ENCODE measurements at regions not wholly inside any gene's neighbourhood (a gene's known extent, or its start where the extent isn't known, plus 50 kb on each side); places are given as distances from the start of the nearest gene placed in this dataset.

DNA sequence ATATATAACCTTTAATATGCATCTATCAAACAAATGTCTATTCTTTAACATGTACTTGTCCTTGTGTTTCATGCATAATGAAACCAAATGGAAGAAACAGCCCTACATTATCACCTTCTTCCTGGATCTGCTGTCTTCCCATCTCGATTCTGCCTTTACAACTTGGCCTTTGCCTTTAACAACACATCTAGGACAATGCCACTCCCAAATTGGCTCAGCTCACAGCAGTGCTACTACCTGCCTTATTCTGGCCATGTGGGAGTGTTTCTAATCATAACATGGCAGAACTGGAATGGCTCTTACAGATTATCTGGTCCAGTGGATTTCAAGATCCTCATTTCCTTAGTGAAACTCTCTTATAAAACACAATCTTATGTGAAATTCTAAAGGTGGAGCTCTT is 176.5 kb downstream of the CARTPT start:
- no peaks in the 10 kb centered on the region for H3K9me3 ChIP-seq (ENCODE audit: low read length)
- H3K4me2 ChIP-seq (ENCODE audit: low read depth, low read length), result no peak overlapping the region
- CTCF ChIA-PET (ENCODE audit: low intra/inter-chr PET ratio, low total read pairs), result no interaction called here
- no peak overlapping the region for H3K27ac ChIP-seq (ENCODE audit: extremely low read length, insufficient read depth, low read length)
- WGBS (ENCODE audit: low lambda C conversion rate), result 0% methylated on average over 1 of the region's 1 CpG
- no peak overlapping the region for H3K9ac ChIP-seq (ENCODE audit: insufficient read depth, low read depth, low read length)
- no TSS peak for BruUV-seq (replicated peaks)
- H3K4me3 ChIP-seq (replicated peaks in 1 of 3; ENCODE audit: insufficient read depth in 1 of 3, low read depth in 2 of 3, low read length in 3 of 3), result no peak overlapping the region
- no peaks in the 10 kb centered on the region for H3K4me1 ChIP-seq (ENCODE audit: insufficient read depth, low read length)
- ATAC-seq (no peak), DNase-seq (ENCODE audit: low spot score) (no peak), FAIRE-seq (no peak)
- no peaks in the 10 kb centered on the region for H3K79me2 ChIP-seq (ENCODE audit: insufficient read depth, low read length)
- intact Hi-C loops (cut with micrococcal nuclease; ENCODE audit: unreplicated experiment) (no loop called here), in situ Hi-C loops (cut with HindIII; ENCODE audit: extremely low pct_ligation_motif_present, low pct_unique_long_range_greater_than_20kb) (no loop called here)
- POLR2A ChIA-PET, result no interaction called here
- no peak overlapping the region for H2AFZ ChIP-seq (ENCODE audit: low read length)
- H4K20me1 ChIP-seq (ENCODE audit: insufficient read depth, low read length), result no peaks in the 10 kb centered on the region
- H3K36me3 ChIP-seq (replicated peaks in 1 of 2; ENCODE audit: control insufficient read depth in 1 of 2, insufficient read depth in 2 of 2, low read length in 2 of 2), result no peaks in the 10 kb centered on the region
- H3K27me3 ChIP-seq (ENCODE audit: control insufficient read depth in 1 of 2, insufficient read depth in 2 of 2, low read length in 2 of 2), result no peaks in the 10 kb centered on the region
- TF ChIP-seq, protein P1, sequence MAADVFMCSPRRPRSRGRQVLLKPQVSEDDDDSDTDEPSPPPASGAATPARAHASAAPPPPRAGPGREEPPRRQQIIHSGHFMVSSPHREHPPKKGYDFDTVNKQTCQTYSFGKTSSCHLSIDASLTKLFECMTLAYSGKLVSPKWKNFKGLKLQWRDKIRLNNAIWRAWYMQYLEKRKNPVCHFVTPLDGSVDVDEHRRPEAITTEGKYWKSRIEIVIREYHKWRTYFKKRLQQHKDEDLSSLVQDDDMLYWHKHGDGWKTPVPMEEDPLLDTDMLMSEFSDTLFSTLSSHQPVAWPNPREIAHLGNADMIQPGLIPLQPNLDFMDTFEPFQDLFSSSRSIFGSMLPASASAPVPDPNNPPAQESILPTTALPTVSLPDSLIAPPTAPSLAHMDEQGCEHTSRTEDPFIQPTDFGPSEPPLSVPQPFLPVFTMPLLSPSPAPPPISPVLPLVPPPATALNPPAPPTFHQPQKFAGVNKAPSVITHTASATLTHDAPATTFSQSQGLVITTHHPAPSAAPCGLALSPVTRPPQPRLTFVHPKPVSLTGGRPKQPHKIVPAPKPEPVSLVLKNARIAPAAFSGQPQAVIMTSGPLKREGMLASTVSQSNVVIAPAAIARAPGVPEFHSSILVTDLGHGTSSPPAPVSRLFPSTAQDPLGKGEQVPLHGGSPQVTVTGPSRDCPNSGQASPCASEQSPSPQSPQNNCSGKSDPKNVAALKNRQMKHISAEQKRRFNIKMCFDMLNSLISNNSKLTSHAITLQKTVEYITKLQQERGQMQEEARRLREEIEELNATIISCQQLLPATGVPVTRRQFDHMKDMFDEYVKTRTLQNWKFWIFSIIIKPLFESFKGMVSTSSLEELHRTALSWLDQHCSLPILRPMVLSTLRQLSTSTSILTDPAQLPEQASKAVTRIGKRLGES (CRISPR knock-in tag; IDR thresholded peaks at IDR 0.05; ENCODE audit: borderline replicate concordance), result no peak
- TF ChIP-seq, protein P2, sequence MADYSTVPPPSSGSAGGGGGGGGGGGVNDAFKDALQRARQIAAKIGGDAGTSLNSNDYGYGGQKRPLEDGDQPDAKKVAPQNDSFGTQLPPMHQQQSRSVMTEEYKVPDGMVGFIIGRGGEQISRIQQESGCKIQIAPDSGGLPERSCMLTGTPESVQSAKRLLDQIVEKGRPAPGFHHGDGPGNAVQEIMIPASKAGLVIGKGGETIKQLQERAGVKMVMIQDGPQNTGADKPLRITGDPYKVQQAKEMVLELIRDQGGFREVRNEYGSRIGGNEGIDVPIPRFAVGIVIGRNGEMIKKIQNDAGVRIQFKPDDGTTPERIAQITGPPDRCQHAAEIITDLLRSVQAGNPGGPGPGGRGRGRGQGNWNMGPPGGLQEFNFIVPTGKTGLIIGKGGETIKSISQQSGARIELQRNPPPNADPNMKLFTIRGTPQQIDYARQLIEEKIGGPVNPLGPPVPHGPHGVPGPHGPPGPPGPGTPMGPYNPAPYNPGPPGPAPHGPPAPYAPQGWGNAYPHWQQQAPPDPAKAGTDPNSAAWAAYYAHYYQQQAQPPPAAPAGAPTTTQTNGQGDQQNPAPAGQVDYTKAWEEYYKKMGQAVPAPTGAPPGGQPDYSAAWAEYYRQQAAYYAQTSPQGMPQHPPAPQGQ (CRISPR knock-in tag; IDR thresholded peaks at IDR 0.05; ENCODE audit: borderline replicate concordance), result no peak
- TF ChIP-seq ZNF564 (CRISPR knock-in tag; IDR thresholded peaks at IDR 0.05) (no peak), ZNF839 (CRISPR knock-in tag; IDR thresholded peaks at IDR 0.05; ENCODE audit: borderline replicate concordance) (no peak), ZNF644 (CRISPR knock-in tag; IDR thresholded peaks at IDR 0.05; ENCODE audit: low read depth) (no peak), ZNF354B (CRISPR knock-in tag; IDR thresholded peaks at IDR 0.05) (no peak), ZNF317 (CRISPR knock-in tag; IDR thresholded peaks at IDR 0.05) (no peak), MTA1 (CRISPR knock-in tag; IDR thresholded peaks at IDR 0.05; ENCODE audit: borderline replicate concordance) (no peak), ZNF180 (CRISPR knock-in tag; IDR thresholded peaks at IDR 0.05; ENCODE audit: borderline replicate concordance, low read depth) (no peak), NFE2L2 (IDR thresholded peaks at IDR 0.05; ENCODE audit: low read length) (no peak), GZF1 (CRISPR knock-in tag; IDR thresholded peaks at IDR 0.05) (no peak), REXO4 (CRISPR knock-in tag; IDR thresholded peaks at IDR 0.05; ENCODE audit: borderline replicate concordance) (no peak), PITX1 (CRISPR knock-in tag; IDR thresholded peaks at IDR 0.05) (no peak), NR2F2 (IDR thresholded peaks at IDR 0.05; ENCODE audit: borderline replicate concordance, low read depth) (no peak)
- TF ChIP-seq, protein P3, sequence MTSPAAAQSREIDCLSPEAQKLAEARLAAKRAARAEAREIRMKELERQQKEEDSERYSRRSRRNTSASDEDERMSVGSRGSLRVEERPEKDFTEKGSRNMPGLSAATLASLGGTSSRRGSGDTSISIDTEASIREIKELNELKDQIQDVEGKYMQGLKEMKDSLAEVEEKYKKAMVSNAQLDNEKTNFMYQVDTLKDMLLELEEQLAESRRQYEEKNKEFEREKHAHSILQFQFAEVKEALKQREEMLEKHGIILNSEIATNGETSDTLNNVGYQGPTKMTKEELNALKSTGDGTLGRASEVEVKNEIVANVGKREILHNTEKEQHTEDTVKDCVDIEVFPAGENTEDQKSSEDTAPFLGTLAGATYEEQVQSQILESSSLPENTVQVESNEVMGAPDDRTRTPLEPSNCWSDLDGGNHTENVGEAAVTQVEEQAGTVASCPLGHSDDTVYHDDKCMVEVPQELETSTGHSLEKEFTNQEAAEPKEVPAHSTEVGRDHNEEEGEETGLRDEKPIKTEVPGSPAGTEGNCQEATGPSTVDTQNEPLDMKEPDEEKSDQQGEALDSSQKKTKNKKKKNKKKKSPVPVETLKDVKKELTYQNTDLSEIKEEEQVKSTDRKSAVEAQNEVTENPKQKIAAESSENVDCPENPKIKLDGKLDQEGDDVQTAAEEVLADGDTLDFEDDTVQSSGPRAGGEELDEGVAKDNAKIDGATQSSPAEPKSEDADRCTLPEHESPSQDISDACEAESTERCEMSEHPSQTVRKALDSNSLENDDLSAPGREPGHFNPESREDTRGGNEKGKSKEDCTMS (CRISPR knock-in tag; conservative IDR thresholded peaks at IDR 0.05), result no peak
- TF ChIP-seq, protein P4, sequence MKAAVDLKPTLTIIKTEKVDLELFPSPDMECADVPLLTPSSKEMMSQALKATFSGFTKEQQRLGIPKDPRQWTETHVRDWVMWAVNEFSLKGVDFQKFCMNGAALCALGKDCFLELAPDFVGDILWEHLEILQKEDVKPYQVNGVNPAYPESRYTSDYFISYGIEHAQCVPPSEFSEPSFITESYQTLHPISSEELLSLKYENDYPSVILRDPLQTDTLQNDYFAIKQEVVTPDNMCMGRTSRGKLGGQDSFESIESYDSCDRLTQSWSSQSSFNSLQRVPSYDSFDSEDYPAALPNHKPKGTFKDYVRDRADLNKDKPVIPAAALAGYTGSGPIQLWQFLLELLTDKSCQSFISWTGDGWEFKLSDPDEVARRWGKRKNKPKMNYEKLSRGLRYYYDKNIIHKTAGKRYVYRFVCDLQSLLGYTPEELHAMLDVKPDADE (CRISPR knock-in tag; IDR thresholded peaks at IDR 0.05), result no peak
